Mucosa of descending colon (tissue), 3 donors: ENCODE measurements at regions not wholly inside any gene's neighbourhood (a gene's known extent, or its start where the extent isn't known, plus 50 kb on each side); places are given as distances from the start of the nearest gene placed in this dataset.
A peak's percentile ranks its signal among the peaks of the same experiment; 100 is the strongest.

Experiments
- ATAC-seq: fragments of 200-7000 bp; cut with Tn5 transposase; one replicate; pipeline ENCODE4 v1.9.1; 2020; ENCODE audit warnings: mild to moderate bottlenecking, moderate library complexity
- DNase-seq, 3 donors: peaks; one replicate each; pipeline ENCODE4 v3.0.0-alpha.2; 2020
- H3K36me3 ChIP-seq: fragments of 200-600 bp; one replicate; pipeline ENCODE4 v1.8.0; 2021; ENCODE audit warnings: low read depth, mild to moderate bottlenecking
- H3K4me1 ChIP-seq: fragments of 200-600 bp; one replicate; pipeline ENCODE4 v1.8.0; 2021; ENCODE audit warnings: low read depth, mild to moderate bottlenecking
- H3K4me3 ChIP-seq: fragments of 200-600 bp; one replicate; pipeline ENCODE4 v1.8.0; 2021; ENCODE audit warnings: mild to moderate bottlenecking
- H3K9me3 ChIP-seq: fragments of 200-600 bp; one replicate; pipeline ENCODE4 v1.8.0; 2021; ENCODE audit warnings: mild to moderate bottlenecking
- intact Hi-C, 2 donors: fragments of 100-400 bp; cut with DNase I in 1 of 2; cut with micrococcal nuclease in 1 of 2; formaldehyde crosslinking; loops; one replicate each; pipeline versions ENCODE4 v1.11.0 to v1.11.1; 2022; cut with DNase I, micrococcal nuclease
- TF ChIP-seq, protein P1 (sequence below): fragments of 200-600 bp; IDR thresholded peaks from one replicate; pipeline ENCODE4 v1.8.0; 2022; ENCODE audit warnings: antibody characterized with exemption, mild to moderate bottlenecking
- donor health status: DM: no; HTN: no; CAD: no; lungs with moderate emphysema.
- donor health status: DM: no; HTN: no; CAD: no.
- donor health status: DM: no; HTN: yes; CAD: no.

DNA sequence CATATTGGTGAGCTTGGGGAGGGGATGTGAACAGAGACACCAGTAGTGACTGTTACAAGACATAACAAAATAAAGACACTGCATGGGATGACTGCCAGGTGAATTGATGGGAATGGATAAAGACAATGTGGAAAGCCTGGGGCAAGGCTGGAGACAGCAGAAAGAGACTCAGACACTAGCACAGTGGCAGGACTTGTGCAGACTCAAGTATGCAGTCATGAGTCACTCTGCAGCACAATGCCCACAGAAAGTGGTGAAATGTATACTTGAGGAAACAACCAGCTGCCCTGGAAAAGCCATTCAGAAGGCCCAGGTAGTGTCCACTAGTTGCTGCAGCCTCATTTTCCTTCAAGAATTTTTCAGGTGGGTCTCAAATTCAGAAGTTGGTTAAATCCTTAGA lies 452.3 kb downstream of the MID1IP1 start:
- intact Hi-C loops, result no loop called here
- ATAC-seq, result no peak

DNA sequence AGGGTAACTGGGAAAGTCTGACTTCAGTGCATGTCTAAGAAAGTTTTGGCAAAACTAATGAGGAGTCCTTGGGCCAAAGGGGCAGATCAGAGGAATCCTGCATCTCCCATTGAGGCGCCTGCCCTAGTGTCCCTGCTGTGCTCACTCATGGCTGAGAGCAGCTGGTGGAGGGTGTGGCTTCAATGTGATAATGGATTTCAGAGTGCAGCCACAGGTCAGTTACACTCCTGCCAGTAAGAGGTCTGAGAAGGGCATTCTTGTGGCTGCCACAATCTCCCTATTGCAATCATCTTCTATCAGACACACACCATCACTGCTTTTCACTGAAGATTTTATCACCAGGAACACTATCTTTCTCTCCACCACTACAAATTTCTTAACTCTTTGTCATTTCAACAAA lies 457.1 kb downstream of the MID1IP1 start:
- no peak for DNase-seq
- Histone ChIP-seq H3K36me3 (no peaks in the 10 kb centered on the region), H3K4me1 (no peaks in the 10 kb centered on the region), H3K4me3 (no peak overlapping the region), H3K9me3 (no peaks in the 10 kb centered on the region)
- TF ChIP-seq, protein P1, sequence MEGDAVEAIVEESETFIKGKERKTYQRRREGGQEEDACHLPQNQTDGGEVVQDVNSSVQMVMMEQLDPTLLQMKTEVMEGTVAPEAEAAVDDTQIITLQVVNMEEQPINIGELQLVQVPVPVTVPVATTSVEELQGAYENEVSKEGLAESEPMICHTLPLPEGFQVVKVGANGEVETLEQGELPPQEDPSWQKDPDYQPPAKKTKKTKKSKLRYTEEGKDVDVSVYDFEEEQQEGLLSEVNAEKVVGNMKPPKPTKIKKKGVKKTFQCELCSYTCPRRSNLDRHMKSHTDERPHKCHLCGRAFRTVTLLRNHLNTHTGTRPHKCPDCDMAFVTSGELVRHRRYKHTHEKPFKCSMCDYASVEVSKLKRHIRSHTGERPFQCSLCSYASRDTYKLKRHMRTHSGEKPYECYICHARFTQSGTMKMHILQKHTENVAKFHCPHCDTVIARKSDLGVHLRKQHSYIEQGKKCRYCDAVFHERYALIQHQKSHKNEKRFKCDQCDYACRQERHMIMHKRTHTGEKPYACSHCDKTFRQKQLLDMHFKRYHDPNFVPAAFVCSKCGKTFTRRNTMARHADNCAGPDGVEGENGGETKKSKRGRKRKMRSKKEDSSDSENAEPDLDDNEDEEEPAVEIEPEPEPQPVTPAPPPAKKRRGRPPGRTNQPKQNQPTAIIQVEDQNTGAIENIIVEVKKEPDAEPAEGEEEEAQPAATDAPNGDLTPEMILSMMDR, result no peak
- peak; percentile 48 for ATAC-seq
- intact Hi-C loops, result no loop called here

More for the DNA sequence above, 452.3 kb downstream of the MID1IP1 start:
- H3K4me3 ChIP-seq, result no peak overlapping the region
- H3K36me3 ChIP-seq, result no peaks in the 10 kb centered on the region
- H3K4me1 ChIP-seq, result no peaks in the 10 kb centered on the region
- H3K9me3 ChIP-seq, result no peaks in the 10 kb centered on the region
- DNase-seq, result no peak
- TF ChIP-seq, protein P1, result no peak

DNA sequence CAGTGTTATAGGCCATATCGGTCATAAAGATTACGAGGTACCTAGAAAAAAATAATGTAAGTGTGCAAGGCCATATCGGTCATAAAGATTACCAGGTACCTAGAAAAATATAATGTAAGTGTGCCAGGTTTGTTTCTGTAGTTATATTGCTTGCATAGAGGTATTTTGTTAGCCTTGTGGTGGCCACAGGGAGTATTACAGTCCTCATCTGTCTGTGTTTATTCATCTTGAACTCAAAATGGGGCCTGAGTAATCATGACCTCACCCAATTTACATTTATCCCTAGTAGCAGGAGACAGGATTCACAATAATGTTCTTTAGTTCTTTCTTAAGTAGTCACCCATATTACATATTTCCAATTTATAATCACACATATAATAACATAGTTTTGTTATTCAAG lies 459.7 kb downstream of the MID1IP1 start:
- H3K4me1 ChIP-seq, result no peaks in the 10 kb centered on the region
- no peaks in the 10 kb centered on the region for H3K9me3 ChIP-seq
- H3K4me3 ChIP-seq, result no peak overlapping the region
- no peaks in the 10 kb centered on the region for H3K36me3 ChIP-seq
- TF ChIP-seq, protein P1, result no peak
- intact Hi-C loops, result no loop called here
- ATAC-seq (peak; percentile 34), DNase-seq (no peak)

DNA sequence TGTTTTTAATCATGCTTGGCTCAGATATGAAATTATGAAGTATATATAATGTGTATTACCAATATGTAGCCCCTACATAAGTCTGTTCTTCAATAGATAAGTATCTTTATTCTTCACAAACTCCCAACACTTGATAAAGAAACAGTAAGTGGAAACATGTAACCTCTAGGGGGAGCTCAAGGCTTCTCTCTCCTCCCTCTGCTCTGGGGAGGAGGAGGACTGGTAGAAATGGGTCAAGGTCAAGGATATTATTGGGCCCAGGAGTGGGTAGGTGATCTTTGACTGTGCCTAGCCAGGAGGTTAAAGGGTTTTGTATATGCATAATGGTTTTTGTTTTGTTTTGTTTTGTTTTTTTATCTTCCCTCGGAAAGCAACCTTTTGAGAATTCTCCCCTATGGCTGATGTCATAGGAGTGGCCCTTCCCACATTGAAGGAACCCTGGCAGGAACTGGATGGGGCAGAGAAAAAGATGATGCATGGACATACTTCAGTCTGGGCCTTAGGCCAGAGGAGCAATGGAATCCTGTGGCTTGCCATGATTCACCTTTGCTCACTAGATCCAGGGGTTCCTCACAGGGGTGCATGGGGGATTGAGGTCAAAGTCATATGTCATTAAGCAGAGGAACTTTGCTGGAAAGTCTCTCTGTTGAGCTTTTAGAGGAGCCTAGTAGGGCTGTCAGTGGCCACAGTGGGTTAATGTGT lies 460.3 kb downstream of the MID1IP1 start:
- ATAC-seq (peak; percentile 60), DNase-seq (peak in 1 of 3 donors; percentile 33)
- H3K9me3 ChIP-seq, result no peaks in the 10 kb centered on the region
- TF ChIP-seq, protein P1, result no peak
- intact Hi-C loops, result no loop called here
- H3K4me3 ChIP-seq, result no peak overlapping the region
- no peaks in the 10 kb centered on the region for H3K4me1 ChIP-seq
- H3K36me3 ChIP-seq, result no peaks in the 10 kb centered on the region

DNA sequence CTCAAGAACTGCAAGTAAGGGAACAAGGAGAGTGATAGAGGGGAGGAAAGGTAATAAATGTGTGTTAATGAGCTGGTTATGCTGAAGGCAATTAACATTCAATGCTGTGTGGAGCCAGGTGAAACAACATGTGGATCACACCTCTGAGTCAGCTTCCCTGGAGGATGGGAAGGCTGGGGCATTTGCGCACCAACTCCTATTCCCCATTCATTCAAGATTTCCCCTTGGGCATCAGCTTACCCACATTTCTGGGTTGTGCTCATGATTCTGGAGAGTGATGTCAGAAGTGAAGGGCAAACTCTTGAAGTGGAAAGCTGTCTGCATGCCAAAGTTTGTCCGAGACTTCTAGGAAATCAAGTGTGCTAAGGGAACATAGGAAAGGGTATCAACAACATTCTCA lies 461.4 kb downstream of the MID1IP1 start:
- DNase-seq (no peak), ATAC-seq (no peak)
- Histone ChIP-seq H3K4me1 (no peaks in the 10 kb centered on the region), H3K4me3 (no peak overlapping the region), H3K36me3 (no peaks in the 10 kb centered on the region), H3K9me3 (no peaks in the 10 kb centered on the region)
- TF ChIP-seq, protein P1, result no peak
- intact Hi-C loops, result no loop called here

DNA sequence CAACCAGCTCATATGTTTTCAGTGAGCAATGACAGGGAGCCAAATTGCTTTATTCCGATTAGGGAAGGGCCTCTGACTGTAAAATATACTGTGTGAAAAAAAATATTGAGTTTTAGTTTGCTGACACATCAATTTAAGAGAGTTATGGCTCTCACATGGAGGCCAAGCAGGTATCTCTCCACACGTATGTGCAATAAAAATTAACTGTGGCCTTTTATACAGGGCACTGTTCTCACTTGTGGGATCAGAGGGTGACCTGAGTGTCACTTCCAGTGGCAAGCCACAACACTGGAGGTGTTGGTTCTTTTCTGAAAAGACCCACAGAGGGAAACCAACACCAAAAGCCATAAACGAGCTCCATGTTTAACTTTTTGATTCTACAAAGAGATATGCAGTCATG lies 462.8 kb downstream of the MID1IP1 start:
- TF ChIP-seq, protein P1, result no peak
- no peaks in the 10 kb centered on the region for H3K9me3 ChIP-seq
- ATAC-seq (no peak), DNase-seq (no peak)
- no peaks in the 10 kb centered on the region for H3K36me3 ChIP-seq
- H3K4me3 ChIP-seq, result no peak overlapping the region
- intact Hi-C loops, result no loop called here
- H3K4me1 ChIP-seq, result no peaks in the 10 kb centered on the region
